Ectodermal cell (in vitro differentiated cells): ENCODE measurements at regions not wholly inside any gene's neighbourhood (a gene's known extent, or its start where the extent isn't known, plus 50 kb on each side); places are given as distances from the start of the nearest gene placed in this dataset.
"Not testable (repeated sequence)": the region's sequence is repeated elsewhere in the genome, so short reads cannot be mapped to it uniquely, and the experiment has no call there.

ENCODE experiments used
- H3K27ac ChIP-seq: 2 replicates; pipeline ENCODE4 v1.7.0; 2013; ENCODE audit warnings: mild to moderate bottlenecking, low read depth, low read length; ENCODE audit not compliant: insufficient read depth, poor library complexity, severe bottlenecking
- H3K27me3 ChIP-seq: 2 replicates; pipeline ENCODE4 v1.7.0; 2013; ENCODE audit warnings: mild to moderate bottlenecking, low read length; ENCODE audit not compliant: insufficient read depth, control insufficient read depth, poor library complexity, severe bottlenecking
- H3K36me3 ChIP-seq: one replicate; pipeline ENCODE4 v1.7.0; 2013; ENCODE audit warnings: low read length; ENCODE audit not compliant: control insufficient read depth, insufficient read depth
- H3K4me1 ChIP-seq: one replicate; pipeline ENCODE4 v1.7.0; 2013; ENCODE audit warnings: low read length; ENCODE audit not compliant: control insufficient read depth, insufficient read depth
- H3K4me3 ChIP-seq: 2 replicates; pipeline ENCODE4 v1.7.0; 2013; ENCODE audit warnings: low read depth, low read length, control low read depth; ENCODE audit not compliant: insufficient read depth
- H3K9me3 ChIP-seq: 2 replicates; pipeline ENCODE4 v1.7.0; 2013; ENCODE audit warnings: mild to moderate bottlenecking, low read length, moderate library complexity; ENCODE audit not compliant: control insufficient read depth
- WGBS, 2 experiments: methylation state at CpG; one replicate each; pipeline ENCODE4 v1.1.7; 2013; ENCODE audit warnings: missing lambda C conversion rate in 2 of 2; 5-methylcytosine and 5-hydroxymethylcytosine counted together

DNA sequence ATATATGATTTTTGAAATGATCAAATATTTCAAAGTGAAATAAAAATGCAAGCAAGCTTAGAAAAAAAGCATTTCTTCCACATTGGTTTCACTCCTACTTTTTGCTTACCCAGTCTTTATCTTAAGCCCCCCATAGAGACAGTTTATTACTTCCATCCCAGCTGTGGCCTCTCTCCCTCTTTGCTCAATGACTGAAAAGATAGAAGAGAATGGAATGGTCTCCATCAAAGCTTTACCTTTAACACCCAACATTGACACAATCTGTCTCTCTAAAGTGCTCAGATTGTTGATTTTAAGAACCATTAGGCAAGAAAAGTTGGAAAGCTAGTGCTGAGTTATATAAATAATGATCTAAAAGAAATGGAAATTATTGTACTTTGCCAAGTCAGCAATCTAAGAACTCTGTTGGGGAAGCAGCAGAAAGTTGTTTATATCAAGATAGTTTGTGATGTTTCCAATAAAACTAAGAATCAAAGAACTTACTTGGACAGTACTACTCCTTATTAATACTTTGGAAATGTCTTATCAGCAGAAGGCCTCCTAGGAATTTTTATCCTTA is 277.5 kb upstream of the NREP start:
- Histone ChIP-seq H3K9me3 (no peaks in the 10 kb centered on the region), H3K27me3 (no peaks in the 10 kb centered on the region), H3K36me3 (no peaks in the 10 kb centered on the region), H3K27ac (no peak overlapping the region), H3K4me3 (no peak overlapping the region), H3K4me1 (no peaks in the 10 kb centered on the region)

GRCh38 chr5:112026879-112027278 is 269.9 kb upstream of the NREP start:
- H3K9me3 ChIP-seq, H3K36me3 ChIP-seq, H3K4me1 ChIP-seq, H3K27ac ChIP-seq, H3K4me3 ChIP-seq, H3K27me3 ChIP-seq: not testable (repeated sequence)
- 82 to 100% methylated on average over 2 to 3 of the region's 3 CpGs for WGBS, 2 experiments

- Histone ChIP-seq H3K4me3 (no peak overlapping the region), H3K27me3 (no peaks in the 10 kb centered on the region), H3K27ac (no peak overlapping the region), H3K4me1 (no peaks in the 10 kb centered on the region), H3K9me3 (no peaks in the 10 kb centered on the region), H3K36me3 (no peaks in the 10 kb centered on the region)
- no CpG with 5 or more reads among the region's 1 CpG for WGBS, 2 experiments
Observed at GRCh38 chr5:112025757-112026156, 268.8 kb upstream of the NREP start.

DNA sequence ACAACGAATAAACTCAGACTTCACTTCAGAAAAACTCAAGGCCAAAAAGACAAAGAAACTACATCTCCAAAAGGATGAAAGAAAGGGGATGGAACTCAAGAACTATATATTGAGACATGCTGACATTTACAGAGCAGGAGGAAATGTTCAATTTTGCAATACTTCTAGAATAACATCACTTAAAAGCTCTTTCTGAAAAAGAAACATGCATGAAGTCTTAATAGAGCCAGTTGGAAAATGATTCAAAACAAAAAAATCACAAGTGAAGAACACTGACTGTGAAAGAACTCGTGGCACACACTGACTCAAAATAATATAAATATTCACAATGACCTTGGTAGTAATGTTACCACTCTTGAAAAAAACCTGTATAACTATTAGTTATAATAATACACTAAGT is 267.8 kb upstream of the NREP start:
- Histone ChIP-seq H3K4me1 (no peaks in the 10 kb centered on the region), H3K27ac (no peak overlapping the region), H3K27me3 (no peaks in the 10 kb centered on the region), H3K9me3 (no peaks in the 10 kb centered on the region), H3K36me3 (no peaks in the 10 kb centered on the region), H3K4me3 (no peak overlapping the region)
- 100% methylated on average over 1 of the region's 2 CpGs; no CpG with 5 or more reads in 1 of the 2 experiments for WGBS, 2 experiments

DNA sequence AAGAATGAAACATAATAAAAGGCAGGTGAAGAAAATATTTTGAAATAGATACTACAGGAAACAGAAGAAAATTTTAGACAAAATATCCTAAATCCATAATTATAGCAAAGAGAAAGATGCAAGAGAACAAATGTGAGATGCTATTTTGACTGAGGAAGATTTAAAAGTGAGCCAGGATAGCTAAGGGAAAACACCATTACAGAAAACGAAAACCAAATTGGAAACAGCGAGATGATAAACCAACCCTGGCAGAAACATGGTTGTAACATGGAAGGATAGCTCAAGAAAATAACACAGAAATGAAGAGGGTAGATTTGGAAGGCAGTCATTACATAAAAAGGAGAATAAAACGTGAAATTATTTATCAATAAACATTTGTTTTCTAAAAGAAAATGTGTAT is 267.2 kb upstream of the NREP start:
- Histone ChIP-seq H3K36me3 (no peaks in the 10 kb centered on the region), H3K27ac (no peak overlapping the region), H3K4me1 (no peaks in the 10 kb centered on the region), H3K4me3 (no peak overlapping the region), H3K27me3 (no peaks in the 10 kb centered on the region), H3K9me3 (no peaks in the 10 kb centered on the region)
- WGBS, 2 experiments = 84 to 98% methylated on average over 2 to 3 of the region's 3 CpGs

GRCh38 chr5:112023766-112024165 is 266.8 kb upstream of the NREP start:
- 90 to 95% methylated on average over 2 of the region's 3 CpGs for WGBS, 2 experiments
- Histone ChIP-seq H3K36me3 (no peaks in the 10 kb centered on the region), H3K4me1 (no peaks in the 10 kb centered on the region), H3K9me3 (no peaks in the 10 kb centered on the region), H3K27ac (no peak overlapping the region), H3K27me3 (no peaks in the 10 kb centered on the region), H3K4me3 (no peak overlapping the region)

- no peaks in the 10 kb centered on the region for H3K27me3 ChIP-seq
- WGBS, 2 experiments = 87 to 92% methylated on average over 2 of the region's 2 CpGs
Observed at GRCh38 chr5:112018846-112019245, 261.9 kb upstream of the NREP start.

GRCh38 chr5:112016980-112017379 is 260.0 kb upstream of the NREP start:
- Histone ChIP-seq H3K4me1 (no peaks in the 10 kb centered on the region), H3K27ac (no peak overlapping the region), H3K9me3 (no peaks in the 10 kb centered on the region), H3K4me3 (no peak overlapping the region), H3K36me3 (no peaks in the 10 kb centered on the region), H3K27me3 (no peaks in the 10 kb centered on the region)
- 95 to 96% methylated on average over 5 of the region's 5 CpGs for WGBS, 2 experiments

More at GRCh38 chr5:112018846-112019245, 261.9 kb upstream of the NREP start:
- Histone ChIP-seq H3K27ac (no peak overlapping the region), H3K4me3 (no peak overlapping the region), H3K9me3 (no peaks in the 10 kb centered on the region), H3K36me3 (no peaks in the 10 kb centered on the region), H3K4me1 (no peaks in the 10 kb centered on the region)

DNA sequence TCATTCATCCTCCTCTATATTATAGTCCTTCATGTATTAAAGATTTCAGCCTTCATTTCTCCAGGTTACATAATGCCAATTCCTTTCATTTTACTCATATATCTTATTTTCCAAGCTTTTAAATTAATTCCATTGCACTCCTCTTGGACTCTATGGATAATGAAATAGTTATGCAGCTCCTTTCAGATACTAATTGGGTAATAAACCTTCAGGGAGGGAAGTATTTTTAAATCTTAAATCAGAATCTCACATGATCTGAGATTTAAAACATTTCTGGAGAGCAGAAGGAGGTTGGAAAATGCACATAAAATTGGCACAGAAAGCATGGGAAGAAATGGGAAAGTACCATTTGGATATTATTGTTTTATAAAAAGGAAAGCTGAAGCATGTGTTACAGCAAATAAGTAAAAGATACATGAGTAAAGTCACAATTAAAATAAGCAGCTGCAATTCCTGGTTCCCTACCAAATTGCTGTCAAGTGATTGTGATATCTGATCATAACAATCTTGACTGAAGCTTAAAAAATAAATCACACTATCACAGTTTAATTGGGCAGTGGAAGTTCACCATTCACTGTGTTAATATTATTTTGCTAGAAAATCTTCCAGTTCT is 257.9 kb upstream of the NREP start:
- no peaks in the 10 kb centered on the region for H3K27me3 ChIP-seq
- H3K9me3 ChIP-seq = no peaks in the 10 kb centered on the region
- no peaks in the 10 kb centered on the region for H3K4me1 ChIP-seq
- no peak overlapping the region for H3K4me3 ChIP-seq
- no peak overlapping the region for H3K27ac ChIP-seq
- H3K36me3 ChIP-seq = no peaks in the 10 kb centered on the region

DNA sequence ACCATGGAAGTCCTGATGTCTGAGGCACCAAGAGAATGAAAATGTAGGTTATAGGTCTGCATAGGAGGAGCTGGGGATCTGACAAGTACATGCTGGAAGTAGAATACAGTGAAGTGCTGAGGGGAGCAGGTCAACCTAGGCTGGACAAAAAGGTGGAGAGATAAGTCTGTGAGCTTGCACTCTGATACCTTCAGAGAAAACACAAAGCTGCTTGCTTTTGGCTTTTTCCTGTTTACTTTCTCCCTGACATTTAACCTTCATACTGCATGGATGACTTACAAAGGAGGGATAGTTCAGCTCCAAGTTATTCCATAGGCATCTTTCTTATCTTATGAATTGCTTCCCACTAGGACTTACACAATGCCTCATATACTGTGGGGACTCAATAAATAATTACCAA is 256.7 kb upstream of the NREP start:
- Histone ChIP-seq H3K27me3 (no peaks in the 10 kb centered on the region), H3K9me3 (no peaks in the 10 kb centered on the region), H3K4me1 (no peaks in the 10 kb centered on the region), H3K4me3 (no peak overlapping the region), H3K36me3 (no peaks in the 10 kb centered on the region), H3K27ac (no peak overlapping the region)

GRCh38 chr5:112012104-112012503 is 255.1 kb upstream of the NREP start:
- Histone ChIP-seq H3K27ac (no peak overlapping the region), H3K36me3 (no peaks in the 10 kb centered on the region), H3K27me3 (no peaks in the 10 kb centered on the region), H3K9me3 (no peaks in the 10 kb centered on the region), H3K4me1 (no peaks in the 10 kb centered on the region), H3K4me3 (no peak overlapping the region)
- 75 to 78% methylated on average over 1 of the region's 1 CpG for WGBS, 2 experiments
